ENCODE measurements at regions not wholly inside any gene's neighbourhood (a gene's known extent, or its start where the extent isn't known, plus 50 kb on each side); places are given as distances from the start of the nearest gene placed in this dataset.

DNA sequence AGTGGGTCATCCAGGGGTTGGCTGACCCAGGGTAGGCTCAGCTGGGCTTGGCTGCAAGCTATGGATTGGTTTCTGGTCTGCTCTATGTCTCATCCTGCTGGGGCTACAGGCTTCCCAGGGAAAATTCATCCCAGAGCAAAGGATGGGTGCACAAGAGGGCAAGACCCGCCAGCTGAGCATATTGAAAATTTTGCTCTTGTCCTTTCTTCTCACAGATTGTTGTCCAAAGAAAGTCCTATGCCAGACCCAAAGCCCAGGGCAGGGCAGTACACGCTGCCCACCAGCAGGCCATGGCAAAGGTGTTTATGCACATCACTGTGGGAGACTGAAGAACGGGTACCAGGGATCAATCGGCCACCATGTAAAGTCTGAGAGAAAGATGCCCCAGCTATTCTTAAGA lies 95.3 kb upstream of the PARP11 start:
- DNase-seq (ENCODE audit: low read depth in 1 of 2, low spot score in 1 of 2), result no peak

DNA sequence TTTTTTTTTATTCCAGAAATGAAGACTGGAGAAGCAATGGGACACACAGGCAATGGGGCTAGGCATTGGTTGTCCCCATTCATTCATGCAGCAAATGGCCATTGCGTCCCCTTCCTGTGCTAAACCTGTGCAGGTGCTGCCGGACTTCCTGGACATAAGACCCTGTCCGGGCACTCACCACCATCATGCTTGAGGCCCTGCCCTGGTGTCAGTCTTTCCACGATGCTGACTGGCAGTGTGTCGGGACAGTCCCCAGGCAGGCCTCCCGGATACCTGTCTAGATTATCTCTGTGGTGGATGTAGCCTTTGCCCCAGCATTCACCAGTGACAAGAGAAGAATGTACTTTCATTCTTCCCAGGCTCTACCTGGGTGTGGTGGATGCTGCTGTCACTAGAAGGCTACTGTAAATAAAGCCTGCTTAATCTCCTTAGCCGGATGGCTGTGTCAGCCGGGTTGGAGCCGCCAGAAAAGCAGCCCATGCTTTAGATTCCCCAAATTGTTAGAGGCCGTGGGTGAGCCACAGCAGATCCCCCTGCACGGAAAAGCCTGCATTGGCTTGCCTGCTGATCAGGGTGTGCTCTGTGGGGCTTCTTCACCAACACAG lies 94.5 kb upstream of the PARP11 start:
- no peak for DNase-seq (ENCODE audit: low read depth in 1 of 2, low spot score in 1 of 2)

DNA sequence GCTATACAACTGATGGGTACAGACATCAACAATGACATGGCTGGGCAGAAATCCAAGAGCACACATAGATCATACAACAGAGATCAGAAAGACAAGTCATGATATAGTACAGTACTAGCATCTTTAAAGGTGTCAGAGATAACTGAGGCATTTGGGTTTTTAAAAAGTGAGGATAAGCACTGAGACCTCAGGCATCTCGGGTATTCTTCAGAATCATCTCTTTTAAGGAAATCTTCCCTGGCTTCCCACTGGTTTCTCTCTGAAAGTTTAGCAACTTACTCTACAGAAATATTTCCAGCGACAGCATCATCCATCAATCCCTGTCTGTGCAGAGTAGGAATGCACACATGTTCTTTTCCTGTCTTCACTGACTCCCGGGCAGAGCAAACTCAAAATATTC lies 93.2 kb upstream of the PARP11 start:
- no peak for DNase-seq (ENCODE audit: low read depth in 1 of 2, low spot score in 1 of 2)

DNA sequence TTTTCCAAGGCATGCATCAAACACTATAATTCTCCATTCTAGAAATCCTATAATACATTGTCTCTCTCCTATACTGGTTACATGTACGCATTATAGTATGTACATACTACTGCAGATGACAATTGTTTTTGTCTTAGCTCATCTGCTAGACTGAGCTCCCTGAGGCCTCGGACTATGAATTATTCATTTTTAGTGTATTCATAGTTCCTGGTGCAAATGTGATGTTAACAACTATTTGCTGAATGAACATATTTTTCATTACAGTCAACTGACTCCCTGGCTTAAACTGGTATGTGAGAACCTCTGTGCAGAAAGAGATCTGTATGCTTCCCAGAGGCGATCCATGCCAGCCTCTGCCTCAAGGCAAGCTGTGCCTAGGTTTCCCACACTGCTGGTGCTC lies 91.8 kb upstream of the PARP11 start:
- no peak for DNase-seq (ENCODE audit: low read depth in 1 of 2, low spot score in 1 of 2)

DNA sequence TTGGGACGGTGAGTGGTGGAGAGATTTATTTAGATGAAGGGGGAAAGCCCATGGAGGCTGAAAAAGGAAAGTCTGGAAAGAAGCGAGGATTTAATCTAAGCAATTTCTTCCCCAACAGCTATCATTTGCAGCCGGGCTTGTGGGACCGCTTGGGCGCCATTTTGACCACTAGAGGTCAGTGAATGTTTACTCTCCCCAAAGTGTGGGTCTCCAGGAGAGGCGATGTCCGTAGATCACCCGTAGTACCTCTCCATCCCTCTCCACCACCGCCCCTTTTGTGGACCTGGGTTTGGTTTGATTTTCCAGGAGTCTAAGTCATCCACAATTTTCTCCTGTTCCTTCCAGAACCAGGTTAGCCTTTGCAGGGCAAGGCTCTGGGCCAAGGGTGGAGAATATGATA lies 91.2 kb upstream of the PARP11 start:
- DNase-seq (ENCODE audit: low read depth in 1 of 2, low spot score in 1 of 2), result no peak

DNA sequence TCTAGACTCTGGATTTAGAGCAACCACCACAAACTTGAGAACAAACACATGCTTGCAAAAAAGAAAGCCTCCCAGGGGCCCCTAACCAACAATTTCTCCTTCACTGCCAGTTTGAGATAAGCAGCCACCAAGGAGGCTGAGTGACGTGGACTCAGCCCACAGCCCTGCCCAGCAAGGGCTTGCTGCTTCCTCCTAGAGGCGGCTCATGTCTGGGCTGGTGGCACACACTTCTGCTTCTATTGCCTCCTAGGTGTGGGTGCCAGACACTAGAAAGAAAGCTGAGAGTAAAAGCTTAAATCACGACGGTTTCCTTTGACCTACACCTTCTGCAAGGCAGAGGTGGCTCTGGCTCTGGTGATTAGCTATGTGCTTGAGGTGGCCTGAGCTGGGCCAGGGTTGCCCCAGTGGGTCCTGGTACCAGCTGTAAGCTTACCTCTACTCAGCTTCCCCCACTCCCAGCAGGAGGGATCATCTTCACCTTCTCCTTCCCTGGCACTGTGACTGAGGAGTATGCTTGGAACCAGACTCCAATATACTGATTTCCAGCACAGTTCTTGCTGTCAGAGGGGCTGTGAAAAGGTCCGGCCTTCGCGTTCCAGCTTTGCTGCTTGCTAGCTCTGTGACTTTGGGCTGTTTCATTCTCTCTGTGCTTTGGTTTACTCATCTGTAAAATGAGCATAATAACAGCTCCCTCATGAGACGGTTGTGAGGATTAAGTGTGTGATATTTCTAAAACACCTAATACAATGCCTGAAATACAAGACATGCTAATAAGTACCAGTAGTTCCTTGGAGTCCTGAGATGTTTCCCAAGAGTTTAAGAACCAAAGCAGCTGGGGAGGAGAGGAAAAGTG lies 89.7 kb upstream of the PARP11 start:
- peak; percentile 22 to 31 for DNase-seq (ENCODE audit: low read depth in 1 of 2, low spot score in 1 of 2)

DNA sequence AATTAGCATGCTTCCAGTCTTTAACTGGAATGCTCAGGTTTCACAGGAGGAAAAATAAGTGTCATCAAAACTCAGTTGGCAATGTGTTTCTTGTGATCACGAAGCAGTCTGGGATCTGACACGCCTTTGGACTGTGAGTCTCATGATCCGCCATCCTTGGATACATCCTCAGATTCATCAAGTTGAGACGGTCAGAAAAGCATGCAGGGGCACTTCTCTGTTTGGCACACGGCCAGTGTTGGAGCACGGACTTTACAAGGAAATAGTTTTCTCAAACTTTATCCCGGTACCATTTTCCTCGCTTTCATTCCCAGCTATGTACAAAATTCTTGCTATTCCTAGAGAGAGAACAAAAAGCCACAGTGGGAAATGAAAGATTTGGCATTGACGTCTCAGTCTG lies 88.4 kb upstream of the PARP11 start:
- no peak for DNase-seq (ENCODE audit: low read depth in 1 of 2, low spot score in 1 of 2)

DNA sequence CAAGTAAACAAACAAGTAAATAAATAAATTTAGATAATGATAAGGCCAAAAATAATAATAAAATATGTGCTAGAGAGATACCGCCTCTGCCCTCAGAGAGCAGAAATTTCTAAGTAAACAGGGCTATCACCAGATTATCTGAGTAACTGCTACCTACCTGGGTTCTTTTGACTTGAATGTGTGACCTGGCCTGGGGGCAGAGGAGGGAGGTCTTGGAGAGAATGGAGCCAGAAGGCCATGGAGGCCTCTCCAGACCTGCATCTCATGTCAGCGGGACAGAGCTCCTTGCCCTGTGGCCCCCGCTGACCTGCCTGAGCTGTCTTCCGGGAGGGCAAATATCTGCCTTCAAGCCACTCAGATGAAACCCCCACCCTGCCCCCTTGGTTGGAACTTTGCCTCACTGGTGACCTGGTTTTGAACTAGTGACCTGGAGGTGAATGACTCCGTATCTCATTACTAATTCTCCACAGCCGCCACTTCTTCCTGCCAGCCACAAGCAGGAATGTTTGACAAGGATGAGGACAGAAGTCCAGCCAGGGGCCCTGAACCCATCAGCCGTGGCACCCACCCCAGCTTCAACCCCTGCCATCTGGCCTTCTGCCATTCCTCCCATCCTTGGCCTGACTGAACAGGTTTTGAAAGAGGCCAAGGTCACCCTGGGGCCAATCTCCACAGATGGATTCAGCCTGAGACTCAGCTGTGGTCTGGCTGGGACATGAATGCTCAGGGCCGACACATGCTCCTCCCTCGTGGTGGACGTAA lies 86.8 kb upstream of the PARP11 start:
- no peak for DNase-seq (ENCODE audit: low read depth in 1 of 2, low spot score in 1 of 2)

DNA sequence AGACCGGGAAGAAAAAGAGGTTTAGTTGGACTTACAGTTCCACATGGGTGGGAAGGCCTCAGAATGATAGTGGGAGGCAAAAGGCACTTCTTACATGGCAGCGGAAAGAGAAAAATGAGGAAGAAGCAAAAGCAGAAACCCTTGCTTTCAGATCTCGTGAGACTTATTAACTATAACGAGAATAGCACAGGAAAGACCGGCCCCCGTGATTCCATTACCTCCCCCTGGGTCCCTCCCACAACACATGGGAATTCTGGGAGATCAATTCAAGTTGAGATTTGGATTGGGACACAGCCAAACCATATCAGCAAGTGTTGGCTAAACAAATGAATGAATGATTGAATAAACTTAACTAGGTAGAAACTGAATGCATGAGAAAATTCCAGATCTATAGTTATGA lies 85.3 kb upstream of the PARP11 start:
- no peak for DNase-seq (ENCODE audit: low read depth in 1 of 2, low spot score in 1 of 2)

DNA sequence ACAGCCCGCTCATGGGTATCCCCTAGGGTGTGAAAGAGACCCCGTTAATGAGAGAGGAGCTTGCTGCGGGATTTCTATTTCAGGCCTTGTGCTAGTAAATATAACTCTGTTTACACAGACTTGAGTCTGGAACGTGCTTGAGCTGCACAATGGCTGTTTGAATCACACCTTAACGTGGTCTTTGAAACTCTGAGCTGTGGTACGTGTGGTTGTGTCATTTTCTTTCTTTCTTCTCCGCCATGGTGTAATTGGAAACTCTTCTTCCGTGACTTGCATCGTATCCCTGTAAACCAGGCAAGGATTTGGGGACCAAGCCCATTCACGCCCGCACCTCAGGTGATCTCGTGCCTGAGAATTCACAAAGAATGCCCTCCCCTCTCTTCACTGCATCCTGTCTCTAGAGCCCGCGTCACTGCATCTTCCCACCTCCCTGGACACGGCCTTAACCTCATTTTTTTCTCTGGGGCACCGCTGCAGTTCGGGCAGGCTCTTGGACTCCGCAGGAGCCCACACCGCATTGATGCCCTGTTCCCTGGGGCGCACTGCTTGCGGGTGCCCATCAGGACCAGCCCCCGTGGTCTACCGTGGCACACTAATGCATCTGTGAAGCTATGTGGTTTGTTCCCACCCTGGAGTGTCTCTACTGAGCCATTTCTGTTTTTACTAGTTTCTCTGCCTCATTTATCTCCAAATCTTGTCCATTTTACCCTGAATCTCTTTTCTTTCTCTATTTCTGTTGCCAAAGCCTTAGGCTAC lies 78.4 kb upstream of the PARP11 start:
- DNase-seq (ENCODE audit: low read depth in 1 of 2, low spot score in 1 of 2), result no peak

DNA sequence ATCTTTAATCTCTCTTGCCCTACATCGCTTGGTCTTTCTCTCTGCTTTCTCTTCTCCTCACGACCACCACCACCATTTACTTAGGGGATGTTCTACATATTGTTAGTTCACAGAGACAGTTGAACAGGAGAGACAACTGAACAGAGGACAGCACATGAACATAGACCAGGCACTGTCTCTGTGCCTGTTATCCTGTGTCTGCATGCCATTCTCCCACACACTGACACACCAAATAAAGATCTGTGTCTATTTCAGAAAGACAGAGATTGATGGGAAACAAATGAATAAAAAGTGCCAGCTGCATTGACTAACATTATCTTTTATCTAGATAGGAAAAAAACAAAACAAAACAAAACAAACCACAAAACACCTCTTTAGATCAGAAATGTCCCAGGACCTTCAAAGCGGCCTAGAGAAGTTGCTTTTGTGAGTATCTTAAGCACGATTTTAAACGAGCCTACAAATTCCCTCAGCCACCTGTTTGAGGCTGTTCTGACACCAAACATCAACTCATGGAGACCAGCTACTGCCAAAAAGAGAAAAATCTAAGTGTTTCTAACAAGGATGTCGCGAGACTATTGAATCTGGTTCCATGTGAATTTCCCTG lies 77.6 kb upstream of the PARP11 start:
- DNase-seq (ENCODE audit: low read depth in 1 of 2, low spot score in 1 of 2), result no peak

DNA sequence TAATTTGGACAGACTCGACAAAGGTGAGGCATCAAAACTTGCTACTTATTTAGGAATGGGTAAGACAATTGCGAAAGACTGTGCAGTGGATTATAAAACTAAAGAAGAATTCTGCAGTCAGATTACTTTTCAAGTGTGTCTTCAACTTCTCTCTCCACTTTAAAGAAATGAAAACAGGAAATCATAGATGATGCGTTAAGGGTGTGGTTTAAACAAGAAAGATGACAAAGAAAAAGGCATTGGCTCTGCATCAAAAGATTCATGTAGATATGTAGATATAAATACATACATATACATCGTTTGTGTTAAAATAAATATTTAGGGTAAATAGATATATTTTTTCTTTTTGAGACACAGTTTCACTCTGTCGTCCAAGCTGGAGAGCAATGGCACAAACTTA lies 74.6 kb upstream of the PARP11 start:
- DNase-seq (ENCODE audit: low read depth in 1 of 2, low spot score in 1 of 2), result no peak

DNA sequence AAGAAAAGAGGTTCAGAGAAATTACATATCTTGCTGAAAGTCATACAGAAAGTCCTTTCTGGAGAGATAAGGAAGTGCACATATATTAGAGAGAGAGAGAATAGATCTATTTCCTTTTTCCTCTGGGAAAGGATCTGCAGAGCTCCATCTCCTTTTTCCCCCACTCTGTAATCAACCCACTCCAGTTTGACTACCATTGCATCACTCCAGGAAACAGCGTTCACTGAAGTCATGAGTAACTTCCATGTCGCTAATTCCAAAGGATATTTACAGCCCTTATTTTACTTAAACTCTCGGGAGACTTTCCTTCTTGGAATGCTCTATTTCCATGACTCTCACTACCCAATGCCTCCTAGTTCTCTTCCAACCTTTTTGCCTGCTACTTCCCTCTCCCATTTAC lies 72.5 kb upstream of the PARP11 start:
- no peak for DNase-seq (ENCODE audit: low read depth in 1 of 2, low spot score in 1 of 2)

DNA sequence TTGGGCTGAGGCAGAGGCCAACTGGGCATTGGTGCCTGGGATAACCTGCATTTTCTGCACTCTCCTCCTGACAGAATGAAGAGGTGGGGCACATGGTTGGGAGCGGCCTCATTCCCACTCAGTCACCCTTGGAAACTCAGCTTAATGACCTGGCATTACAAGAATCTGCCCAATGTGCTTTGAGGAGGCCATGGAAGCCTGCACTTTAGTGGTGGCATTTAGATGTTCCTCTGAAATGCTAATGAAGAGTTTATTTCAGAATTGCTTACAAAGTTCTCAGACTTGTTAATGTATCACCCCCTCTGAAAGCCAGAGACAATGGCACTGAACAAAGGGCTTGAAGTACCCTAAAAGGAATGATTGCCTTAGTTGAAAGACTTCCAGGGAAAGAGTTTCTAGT lies 71.4 kb upstream of the PARP11 start:
- DNase-seq (ENCODE audit: low read depth in 1 of 2, low spot score in 1 of 2), result no peak

DNA sequence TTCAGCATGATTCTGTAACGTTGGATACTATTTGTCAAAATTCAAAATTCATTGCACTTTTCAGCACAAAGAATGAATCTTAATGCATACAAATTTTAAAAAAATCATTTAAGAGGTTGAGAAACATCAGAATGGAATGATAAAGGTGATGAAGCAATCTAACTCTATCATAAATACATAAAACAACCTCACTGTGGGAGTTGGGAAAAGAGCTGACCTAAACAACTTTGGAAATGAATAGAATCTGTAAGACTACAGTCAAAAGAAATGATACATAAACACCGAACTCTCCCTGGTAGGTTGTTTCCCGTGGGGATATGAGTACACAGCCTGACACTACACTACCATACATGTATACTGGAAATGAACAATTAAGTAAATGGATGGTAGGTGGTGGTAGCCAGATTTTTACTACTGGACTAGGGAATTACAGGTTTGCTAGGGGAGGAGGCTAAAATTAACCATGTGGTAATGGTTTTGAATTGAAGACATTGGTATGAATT lies 64.9 kb upstream of the PARP11 start:
- no peak for DNase-seq (ENCODE audit: low read depth in 1 of 2, low spot score in 1 of 2)

DNA sequence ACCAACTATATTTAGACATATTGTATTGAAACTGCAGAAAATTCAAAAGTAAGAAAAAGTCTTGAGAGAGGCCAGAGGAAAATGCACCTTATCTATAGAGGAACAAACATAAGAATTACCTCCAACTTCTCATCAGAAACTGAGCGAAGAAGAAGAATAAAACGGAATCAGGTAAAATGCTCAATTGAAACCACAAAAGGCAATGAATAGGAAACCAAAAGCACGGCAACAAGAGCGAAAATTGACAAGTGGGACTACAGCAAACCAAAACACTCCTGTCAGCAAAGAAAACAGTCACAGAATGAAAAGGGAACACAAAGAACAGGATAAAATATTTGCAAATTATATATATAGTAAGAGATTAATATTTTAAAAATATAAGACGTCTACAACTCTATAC lies 61.9 kb upstream of the PARP11 start:
- DNase-seq (ENCODE audit: low read depth in 1 of 2, low spot score in 1 of 2), result no peak

DNA sequence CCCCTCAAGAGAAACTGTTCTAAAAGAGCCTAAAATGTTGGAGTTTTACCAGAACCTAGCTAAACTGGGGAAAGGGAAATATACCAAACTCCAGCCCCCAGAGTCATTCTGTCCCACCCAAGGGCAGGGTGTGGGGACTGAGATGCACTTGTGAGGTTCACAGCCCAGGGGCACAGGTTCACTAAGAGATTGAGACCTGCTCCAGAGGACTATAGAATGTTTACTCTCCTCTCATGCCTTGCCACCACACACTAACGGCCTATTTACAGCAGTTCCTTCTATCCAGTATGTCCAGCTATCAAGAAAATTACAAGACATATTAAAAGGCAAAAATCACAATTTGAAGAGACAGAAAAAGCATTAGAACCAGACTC lies 60.6 kb upstream of the PARP11 start:
- no peak for DNase-seq (ENCODE audit: low read depth in 1 of 2, low spot score in 1 of 2)

DNA sequence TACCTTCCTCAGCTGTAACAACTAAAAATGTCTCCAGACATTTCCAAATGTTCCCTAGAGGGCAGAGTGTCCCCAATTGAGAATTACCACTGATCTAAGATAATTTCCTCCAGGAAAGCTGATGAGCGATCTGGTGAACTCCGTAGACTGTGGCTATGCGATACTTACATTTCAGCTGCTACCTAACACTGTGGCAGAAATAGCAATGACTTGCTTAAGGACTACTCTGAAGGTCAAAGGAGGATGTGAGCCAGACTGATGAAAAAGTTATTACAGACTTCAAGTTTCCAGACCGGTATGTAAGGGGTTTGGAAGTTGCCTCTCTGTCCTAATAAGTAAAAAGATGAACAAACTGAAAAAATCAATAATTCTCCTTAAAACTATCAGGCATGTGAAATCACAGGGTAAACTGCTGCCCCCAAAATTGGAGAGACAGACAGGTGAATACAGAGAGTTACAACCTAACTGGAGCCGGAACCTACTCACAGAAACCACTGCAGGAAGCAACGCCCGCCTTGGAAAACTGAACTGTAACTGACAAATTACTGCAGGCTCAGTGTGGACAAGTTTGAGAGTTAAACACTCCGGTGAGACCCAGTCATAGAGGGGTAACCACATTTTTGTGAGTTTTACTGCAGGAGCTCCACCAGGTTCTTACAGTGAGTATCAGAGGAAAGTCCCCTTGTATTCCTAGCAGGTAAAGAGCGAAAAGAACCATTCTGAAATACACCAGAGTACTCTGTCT lies 60.0 kb upstream of the PARP11 start:
- DNase-seq (ENCODE audit: low read depth in 1 of 2, low spot score in 1 of 2), result no peak

DNA sequence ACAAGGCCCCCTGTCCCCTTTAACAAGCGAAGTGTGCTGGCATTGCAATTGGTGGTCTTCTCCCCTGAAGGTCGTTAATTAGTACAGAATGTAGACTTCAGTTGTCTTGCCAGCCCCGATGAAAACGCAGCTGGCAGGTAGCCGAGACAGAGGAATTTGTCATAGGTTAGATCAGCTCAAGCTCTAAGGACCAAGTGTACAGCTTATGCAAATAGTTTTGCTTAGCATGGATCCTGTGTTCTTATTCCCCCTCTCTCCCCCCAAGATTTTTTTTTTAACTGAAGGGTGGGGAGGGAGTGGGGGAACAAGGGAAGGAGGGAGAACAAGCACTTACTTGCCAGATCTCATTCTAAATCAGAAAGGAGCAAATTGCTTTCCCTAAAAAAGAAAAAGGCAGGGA lies 58.6 kb upstream of the PARP11 start:
- DNase-seq (ENCODE audit: low read depth in 1 of 2, low spot score in 1 of 2), result no peak

DNA sequence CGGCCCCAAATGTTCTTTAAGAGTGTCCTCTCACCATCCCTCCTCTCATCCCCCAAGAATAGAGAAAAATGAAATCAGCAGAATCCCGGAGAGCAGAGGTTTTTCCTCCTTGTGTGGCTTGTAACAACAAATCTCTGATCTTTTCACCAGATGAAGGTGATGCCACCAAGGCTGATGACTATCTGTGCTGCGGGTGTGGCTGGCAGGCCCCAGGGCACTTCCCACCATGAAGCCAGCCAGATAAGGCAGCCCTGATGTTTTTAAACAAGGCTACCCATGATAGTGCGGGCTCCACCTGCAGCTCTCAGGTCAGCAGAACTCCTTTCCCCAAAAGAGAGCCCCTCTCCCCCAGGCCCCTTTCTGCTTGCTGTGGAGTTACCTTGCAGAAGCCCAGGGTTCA lies 58.0 kb upstream of the PARP11 start:
- DNase-seq (ENCODE audit: low read depth in 1 of 2, low spot score in 1 of 2), result no peak

Measured in activated CD4-positive, alpha-beta T cell treated with anti-CD3 and anti-CD28 coated beads, Interleukin-2, amount 50 U/mL, for 24 hours (primary cell).